Naive thymus-derived CD8-positive, alpha-beta T cell (primary cell): ENCODE measurements at regions not wholly inside any gene's neighbourhood (a gene's known extent, or its start where the extent isn't known, plus 50 kb on each side); places are given as distances from the start of the nearest gene placed in this dataset.

ENCODE experiments used
- ATAC-seq, 2 donors: fragments of 150-1000 bp; cut with Tn5 transposase in 1 of 2; sonication (Bioruptor Pico), chemical (Tn5 transposase) in 1 of 2; 1 replicate in 1 of 2; 2 replicates in 1 of 2; pipeline ENCODE4 v1.10.0; 2021; ENCODE audit warnings: mild to moderate bottlenecking in 2 of 2, moderate library complexity in 2 of 2
- POLR2A ChIA-PET: fragments of 350-600 bp; sonication (Branson Sonifier 250); formaldehyde crosslinking; loops from one replicate; lab custom pipeline; 2021; ENCODE audit warnings: antibody characterized with exemption; lab: Charles Lee
- DNase-seq, 10 donors: peaks; one replicate each; pipeline versions ENCODE4 v3.0.0 to v3.0.0-alpha.2; 2020 to 2022
- H3K27ac Mint-ChIP-seq, 10 donors: one replicate each; pipeline ENCODE4 v1.8.0; 2020 to 2022; ENCODE audit warnings: mild to moderate bottlenecking in 10 of 10, mixed read lengths in 10 of 10, moderate library complexity in 4 of 10, inconsistent platforms in 1 of 10
- H3K27me3 Mint-ChIP-seq, 5 donors: one replicate each; pipeline ENCODE4 v1.8.0; 2021 to 2022; ENCODE audit warnings: mixed read lengths in 5 of 5
- H3K36me3 Mint-ChIP-seq, 3 donors: one replicate each; pipeline ENCODE4 v1.8.0; 2020 to 2022; ENCODE audit warnings: mixed read lengths in 3 of 3, mild to moderate bottlenecking in 2 of 3, inconsistent platforms in 1 of 3
- H3K4me1 Mint-ChIP-seq, 4 donors: one replicate each; pipeline ENCODE4 v1.8.0; 2021 to 2022; ENCODE audit warnings: mixed read lengths in 4 of 4
- H3K4me3 Mint-ChIP-seq, 10 donors: one replicate each; pipeline ENCODE4 v1.8.0; 2020 to 2022; ENCODE audit warnings: mild to moderate bottlenecking in 10 of 10, mixed read lengths in 10 of 10, moderate library complexity in 6 of 10, inconsistent platforms in 1 of 10
- H3K9me3 Mint-ChIP-seq, 9 donors: one replicate each; pipeline ENCODE4 v1.8.0; 2020 to 2022; ENCODE audit warnings: mixed read lengths in 9 of 9, mild to moderate bottlenecking in 3 of 9, inconsistent platforms in 1 of 9, moderate library complexity in 1 of 9

- POLR2A ChIA-PET: no interaction called here
- DNase-seq (no peak), ATAC-seq (no peak)
- peak overlapping the region in 4 of 10 donors; percentile 93 to 99 (median 96) for H3K4me3 Mint-ChIP-seq
- H3K36me3 Mint-ChIP-seq: peaks cover 0 to 2% (median 0%) of the 10 kb centered on the region in 3 donors
- no peaks in the 10 kb centered on the region for H3K9me3 Mint-ChIP-seq
- H3K4me1 Mint-ChIP-seq: no peaks in the 10 kb centered on the region
- H3K27ac Mint-ChIP-seq: peak overlapping the region in 5 of 10 donors; percentile 12 to 97 (median 37)
- no peaks in the 10 kb centered on the region for H3K27me3 Mint-ChIP-seq
These were observed 231.3 kb upstream of the STK26 start for GRCh38 chrX:131791608-131792355.

GRCh38 chrX:131792356-131792749 lies 230.7 kb upstream of the STK26 start:
- ATAC-seq (no peak), DNase-seq (peak in 3 of 10 donors; percentile 87 to 93 (median 92))
- Mint-ChIP-seq H3K9me3 (no peaks in the 10 kb centered on the region), H3K36me3 (peaks cover 0 to 2% (median 0%) of the 10 kb centered on the region in 3 donors), H3K4me1 (no peaks in the 10 kb centered on the region), H3K27ac (peak overlapping the region in 5 of 10 donors; percentile 93 to 97 (median 95)), H3K27me3 (no peaks in the 10 kb centered on the region), H3K4me3 (peak overlapping the region in 4 of 10 donors; percentile 93 to 99 (median 96))
- POLR2A ChIA-PET: no interaction called here

- ATAC-seq: no peak
- POLR2A ChIA-PET: no interaction called here
- H3K36me3 Mint-ChIP-seq: peaks cover 0 to 2% (median 0%) of the 10 kb centered on the region in 3 donors
- peak overlapping the region in 5 of 10 donors; percentile 93 to 97 (median 95) for H3K27ac Mint-ChIP-seq
- DNase-seq: peak in 3 of 10 donors; percentile 91 to 92 (median 92)
- H3K4me1 Mint-ChIP-seq: no peaks in the 10 kb centered on the region
- H3K9me3 Mint-ChIP-seq: no peaks in the 10 kb centered on the region
- no peaks in the 10 kb centered on the region for H3K27me3 Mint-ChIP-seq
- H3K4me3 Mint-ChIP-seq: peak overlapping the region in 4 of 10 donors; percentile 93 to 99 (median 96)
These were observed 230.2 kb upstream of the STK26 start for GRCh38 chrX:131792789-131793462.

- POLR2A ChIA-PET: no interaction called here
- Mint-ChIP-seq H3K27me3 (no peaks in the 10 kb centered on the region), H3K36me3 (peaks cover 0 to 2% (median 0%) of the 10 kb centered on the region in 3 donors), H3K9me3 (no peaks in the 10 kb centered on the region), H3K4me3 (peak overlapping the region in 3 of 10 donors; percentile 7 to 65 (median 45)), H3K27ac (no peak overlapping the region), H3K4me1 (no peaks in the 10 kb centered on the region)
- ATAC-seq (no peak), DNase-seq (no peak)
These were observed 227.5 kb upstream of the STK26 start for GRCh38 chrX:131795442-131796229.

- Mint-ChIP-seq H3K27ac (no peak overlapping the region), H3K9me3 (no peaks in the 10 kb centered on the region), H3K27me3 (no peaks in the 10 kb centered on the region), H3K36me3 (no peaks in the 10 kb centered on the region), H3K4me3 (no peak overlapping the region), H3K4me1 (no peaks in the 10 kb centered on the region)
- no peak for ATAC-seq
- no peak for DNase-seq
- POLR2A ChIA-PET: no interaction called here
These were observed 222.0 kb upstream of the STK26 start for GRCh38 chrX:131801066-131801465.

GRCh38 chrX:131801911-131802310 lies 221.2 kb upstream of the STK26 start:
- Mint-ChIP-seq H3K27ac (peak overlapping the region in 1 of 10 donors; percentile 28), H3K4me3 (no peak overlapping the region), H3K4me1 (no peaks in the 10 kb centered on the region), H3K36me3 (no peaks in the 10 kb centered on the region), H3K27me3 (no peaks in the 10 kb centered on the region), H3K9me3 (no peaks in the 10 kb centered on the region)
- POLR2A ChIA-PET: no interaction called here
- no peak for DNase-seq
- ATAC-seq: no peak

- POLR2A ChIA-PET: no interaction called here
- no peaks in the 10 kb centered on the region for H3K36me3 Mint-ChIP-seq
- no peaks in the 10 kb centered on the region for H3K9me3 Mint-ChIP-seq
- ATAC-seq: no peak
- H3K27me3 Mint-ChIP-seq: no peaks in the 10 kb centered on the region
- H3K4me3 Mint-ChIP-seq: peak overlapping the region in 4 of 10 donors; percentile 88 to 93 (median 89)
- no peaks in the 10 kb centered on the region for H3K4me1 Mint-ChIP-seq
- peak overlapping the region in 4 of 10 donors; percentile 69 to 91 (median 86) for H3K27ac Mint-ChIP-seq
- DNase-seq: peak in 3 of 10 donors; percentile 79 to 84 (median 83)
These were observed 220.1 kb upstream of the STK26 start for GRCh38 chrX:131802836-131803626.

GRCh38 chrX:131812847-131813825 lies 210.0 kb upstream of the STK26 start:
- POLR2A ChIA-PET: no interaction called here
- Mint-ChIP-seq H3K4me1 (peaks cover 4 to 22% (median 14%) of the 10 kb centered on the region in 4 donors), H3K9me3 (no peaks in the 10 kb centered on the region), H3K4me3 (peak overlapping the region; percentile 72 to 94 (median 88)), H3K27ac (peak overlapping the region; percentile 85 to 99 (median 96)), H3K36me3 (no peaks in the 10 kb centered on the region), H3K27me3 (no peaks in the 10 kb centered on the region)
- ATAC-seq: peak; percentile 93
- DNase-seq: peak; percentile 39 to 98 (median 78)

- H3K27ac Mint-ChIP-seq: peak overlapping the region; percentile 55 to 90 (median 80)
- DNase-seq (peak; percentile 18 to 91 (median 66)), ATAC-seq (peak; percentile 17 to 43)
- H3K4me3 Mint-ChIP-seq: peak overlapping the region; percentile 61 to 91 (median 82)
- H3K27me3 Mint-ChIP-seq: no peaks in the 10 kb centered on the region
- peaks cover 4 to 26% (median 15%) of the 10 kb centered on the region in 4 donors for H3K4me1 Mint-ChIP-seq
- no peaks in the 10 kb centered on the region for H3K9me3 Mint-ChIP-seq
- POLR2A ChIA-PET: no interaction called here
- no peaks in the 10 kb centered on the region for H3K36me3 Mint-ChIP-seq
These were observed 206.5 kb upstream of the STK26 start for GRCh38 chrX:131816551-131817136.

GRCh38 chrX:131818297-131818936 lies 204.7 kb upstream of the STK26 start:
- no peaks in the 10 kb centered on the region for H3K9me3 Mint-ChIP-seq

More at GRCh38 chrX:131818297-131818936, 204.7 kb upstream of the STK26 start:
- POLR2A ChIA-PET: no interaction called here
- no peak for ATAC-seq
- Mint-ChIP-seq H3K27ac (peak overlapping the region in 6 of 10 donors; percentile 33 to 77 (median 61)), H3K27me3 (no peaks in the 10 kb centered on the region), H3K4me3 (peak overlapping the region in 4 of 10 donors; percentile 13 to 91 (median 78)), H3K36me3 (no peaks in the 10 kb centered on the region), H3K4me1 (peaks cover 4 to 20% (median 15%) of the 10 kb centered on the region in 4 donors)
- DNase-seq: no peak
